ENCODE measurements at regions not wholly inside any gene's neighbourhood (a gene's known extent, or its start where the extent isn't known, plus 50 kb on each side); places are given as distances from the start of the nearest gene placed in this dataset.

- H3K27me3 ChIP-seq (ENCODE audit: insufficient read depth, low read length, poor library complexity), result no peaks in the 10 kb centered on the region
- no peaks in the 10 kb centered on the region for H3K79me2 ChIP-seq (ENCODE audit: insufficient read depth, low read length)
- DNase-seq, result no peak
- H3K9ac ChIP-seq (ENCODE audit: low read depth, low read length), result no peak overlapping the region
- ATAC-seq (ENCODE audit: insufficient read depth, low read depth), result no peak
- no peaks in the 10 kb centered on the region for H3K36me3 ChIP-seq (ENCODE audit: insufficient read depth, low read length)
- H3K4me2 ChIP-seq (ENCODE audit: insufficient read depth, low read length), result no peak overlapping the region
- no peaks in the 10 kb centered on the region for H3K4me1 ChIP-seq (ENCODE audit: insufficient read depth, low read length)
- no peak overlapping the region for H3K27ac ChIP-seq (ENCODE audit: low read length)
- H4K20me1 ChIP-seq (ENCODE audit: insufficient read depth, low read length), result no peaks in the 10 kb centered on the region
- H3K9me3 ChIP-seq (ENCODE audit: insufficient read depth, low read length, severe bottlenecking), result peaks cover 10% of the 10 kb centered on the region
- H3K4me3 ChIP-seq (ENCODE audit: low read depth in 1 of 2, low read length in 2 of 2), result no peak overlapping the region
- no peak overlapping the region for H2AFZ ChIP-seq (ENCODE audit: low read depth, low read length)
- TF ChIP-seq EZH2 (IDR thresholded peaks at IDR 0.05; ENCODE audit: borderline replicate concordance, low read depth, low read length, severe bottlenecking) (no peak), CTCF (IDR thresholded peaks at IDR 0.05; ENCODE audit: borderline replicate concordance, extremely low read depth, low read length, poor library complexity, severe bottlenecking) (no peak)
Measured at GRCh38 chr7:131882321-131882720, 325.9 kb upstream of the PODXL start.

- Histone ChIP-seq H3K27ac (ENCODE audit: low read length) (no peak overlapping the region), H2AFZ (ENCODE audit: low read depth, low read length) (no peak overlapping the region), H3K4me1 (ENCODE audit: insufficient read depth, low read length) (no peaks in the 10 kb centered on the region), H3K9me3 (ENCODE audit: insufficient read depth, low read length, severe bottlenecking) (peaks cover 1% of the 10 kb centered on the region), H3K79me2 (ENCODE audit: insufficient read depth, low read length) (no peaks in the 10 kb centered on the region), H3K4me3 (ENCODE audit: low read depth in 1 of 2, low read length in 2 of 2) (no peak overlapping the region), H4K20me1 (ENCODE audit: insufficient read depth, low read length) (no peaks in the 10 kb centered on the region), H3K27me3 (ENCODE audit: insufficient read depth, low read length, poor library complexity) (no peaks in the 10 kb centered on the region), H3K4me2 (ENCODE audit: insufficient read depth, low read length) (no peak overlapping the region), H3K36me3 (ENCODE audit: insufficient read depth, low read length) (no peaks in the 10 kb centered on the region), H3K9ac (ENCODE audit: low read depth, low read length) (no peak overlapping the region)
- no peak for DNase-seq
- TF ChIP-seq CTCF (IDR thresholded peaks at IDR 0.05; ENCODE audit: borderline replicate concordance, extremely low read depth, low read length, poor library complexity, severe bottlenecking), result no peak
- no peak for ATAC-seq (ENCODE audit: insufficient read depth, low read depth)
Measured at GRCh38 chr7:131880078-131880477, 323.6 kb upstream of the PODXL start.

GRCh38 chr7:131879424-131879823, 323.0 kb upstream of the PODXL start:
- TF ChIP-seq EZH2 (IDR thresholded peaks at IDR 0.05; ENCODE audit: borderline replicate concordance, low read depth, low read length, severe bottlenecking) (no peak), CTCF (IDR thresholded peaks at IDR 0.05; ENCODE audit: borderline replicate concordance, extremely low read depth, low read length, poor library complexity, severe bottlenecking) (no peak)
- ATAC-seq (ENCODE audit: insufficient read depth, low read depth), result no peak
- H3K27ac ChIP-seq (ENCODE audit: low read length), result no peak overlapping the region

GRCh38 chr7:131878777-131879176, 322.3 kb upstream of the PODXL start:
- TF ChIP-seq EZH2 (IDR thresholded peaks at IDR 0.05; ENCODE audit: borderline replicate concordance, low read depth, low read length, severe bottlenecking) (no peak), CTCF (IDR thresholded peaks at IDR 0.05; ENCODE audit: borderline replicate concordance, extremely low read depth, low read length, poor library complexity, severe bottlenecking) (no peak)
- Histone ChIP-seq H3K27me3 (ENCODE audit: insufficient read depth, low read length, poor library complexity) (no peaks in the 10 kb centered on the region), H3K79me2 (ENCODE audit: insufficient read depth, low read length) (no peaks in the 10 kb centered on the region), H3K36me3 (ENCODE audit: insufficient read depth, low read length) (no peaks in the 10 kb centered on the region), H3K4me1 (ENCODE audit: insufficient read depth, low read length) (no peaks in the 10 kb centered on the region), H3K27ac (ENCODE audit: low read length) (no peak overlapping the region), H3K4me2 (ENCODE audit: insufficient read depth, low read length) (no peak overlapping the region), H3K9me3 (ENCODE audit: insufficient read depth, low read length, severe bottlenecking) (no peaks in the 10 kb centered on the region), H3K9ac (ENCODE audit: low read depth, low read length) (no peak overlapping the region), H3K4me3 (ENCODE audit: low read depth in 1 of 2, low read length in 2 of 2) (no peak overlapping the region), H4K20me1 (ENCODE audit: insufficient read depth, low read length) (no peaks in the 10 kb centered on the region), H2AFZ (ENCODE audit: low read depth, low read length) (no peak overlapping the region)
- ATAC-seq (ENCODE audit: insufficient read depth, low read depth) (no peak), DNase-seq (no peak)

More at GRCh38 chr7:131879424-131879823, 323.0 kb upstream of the PODXL start:
- no peaks in the 10 kb centered on the region for H3K27me3 ChIP-seq (ENCODE audit: insufficient read depth, low read length, poor library complexity)
- no peaks in the 10 kb centered on the region for H3K9me3 ChIP-seq (ENCODE audit: insufficient read depth, low read length, severe bottlenecking)
- H4K20me1 ChIP-seq (ENCODE audit: insufficient read depth, low read length), result no peaks in the 10 kb centered on the region
- H3K4me1 ChIP-seq (ENCODE audit: insufficient read depth, low read length), result no peaks in the 10 kb centered on the region
- no peak overlapping the region for H2AFZ ChIP-seq (ENCODE audit: low read depth, low read length)
- no peak for DNase-seq
- H3K79me2 ChIP-seq (ENCODE audit: insufficient read depth, low read length), result no peaks in the 10 kb centered on the region
- no peak overlapping the region for H3K4me3 ChIP-seq (ENCODE audit: low read depth in 1 of 2, low read length in 2 of 2)
- H3K4me2 ChIP-seq (ENCODE audit: insufficient read depth, low read length), result no peak overlapping the region
- no peak overlapping the region for H3K9ac ChIP-seq (ENCODE audit: low read depth, low read length)
- H3K36me3 ChIP-seq (ENCODE audit: insufficient read depth, low read length), result no peaks in the 10 kb centered on the region
